GM06990 (cell line): ENCODE measurements at regions not wholly inside any gene's neighbourhood (a gene's known extent, or its start where the extent isn't known, plus 50 kb on each side); places are given as distances from the start of the nearest gene placed in this dataset.

Experiments
- DNase-seq: peaks from one replicate; pipeline ENCODE4 v3.0.0-alpha.2; 2011; ENCODE audit not compliant: insufficient read length; ENCODE audit errors: extremely low read depth
- H3K27me3 ChIP-seq: replicated peaks from 2 replicates; pipeline ENCODE4 v1.6.0; 2011; ENCODE audit warnings: low read length; ENCODE audit not compliant: control insufficient read depth, insufficient read depth
- H3K36me3 ChIP-seq: 2 replicates; pipeline ENCODE4 v1.5.1; 2011; ENCODE audit warnings: low read length; ENCODE audit not compliant: control insufficient read depth, insufficient read depth
- H3K4me3 ChIP-seq: replicated peaks from 2 replicates; pipeline ENCODE4 v1.5.1; 2011; ENCODE audit warnings: low read depth, mild to moderate bottlenecking, control low read depth, low read length
- CTCF ChIP-seq: IDR thresholded peaks from 2 replicates; pipeline ENCODE4 v1.5.1; 2011; ENCODE audit warnings: low read length, control low read depth, mild to moderate bottlenecking, inconsistent platforms; ENCODE audit not compliant: insufficient read depth, poor library complexity, severe bottlenecking

- no peak for DNase-seq
- Histone ChIP-seq H3K4me3 (no peak overlapping the region), H3K27me3 (no peaks in the 10 kb centered on the region), H3K36me3 (no peaks in the 10 kb centered on the region)
- TF ChIP-seq CTCF, result no peak
These were observed 600.8 kb upstream of the ARRDC3 start for GRCh38 chr5:91983869-91984268.

- H3K36me3 ChIP-seq, result no peaks in the 10 kb centered on the region
- no peaks in the 10 kb centered on the region for H3K27me3 ChIP-seq
- TF ChIP-seq CTCF, result no peak
- no peak for DNase-seq
- H3K4me3 ChIP-seq, result no peak overlapping the region
These were observed 595.2 kb upstream of the ARRDC3 start for GRCh38 chr5:91978221-91978882.

GRCh38 chr5:91977579-91977978 lies 594.5 kb upstream of the ARRDC3 start:
- no peak for DNase-seq
- Histone ChIP-seq H3K27me3 (no peaks in the 10 kb centered on the region), H3K4me3 (no peak overlapping the region), H3K36me3 (no peaks in the 10 kb centered on the region)
- no peak for TF ChIP-seq CTCF

GRCh38 chr5:91976451-91976850 lies 593.3 kb upstream of the ARRDC3 start:
- no peak for TF ChIP-seq CTCF
- no peak for DNase-seq
- Histone ChIP-seq H3K4me3 (no peak overlapping the region), H3K27me3 (no peaks in the 10 kb centered on the region), H3K36me3 (no peaks in the 10 kb centered on the region)

- no peak for TF ChIP-seq CTCF
- no peaks in the 10 kb centered on the region for H3K27me3 ChIP-seq
These were observed 580.0 kb upstream of the ARRDC3 start for GRCh38 chr5:91963166-91963565.

GRCh38 chr5:91957666-91958065 lies 574.5 kb upstream of the ARRDC3 start:
- no peak for DNase-seq
- H3K27me3 ChIP-seq, result no peaks in the 10 kb centered on the region
- H3K4me3 ChIP-seq, result no peak overlapping the region
- TF ChIP-seq CTCF, result no peak
- H3K36me3 ChIP-seq, result no peaks in the 10 kb centered on the region

More at GRCh38 chr5:91963166-91963565, 580.0 kb upstream of the ARRDC3 start:
- Histone ChIP-seq H3K4me3 (no peak overlapping the region), H3K36me3 (no peaks in the 10 kb centered on the region)
- DNase-seq, result no peak
